Chondrocyte (in vitro differentiated cells): ENCODE measurements at regions not wholly inside any gene's neighbourhood (a gene's known extent, or its start where the extent isn't known, plus 50 kb on each side); places are given as distances from the start of the nearest gene placed in this dataset.

Source experiments
- DNase-seq: peaks from one replicate; pipeline ENCODE4 v3.0.0; 2021; ENCODE audit warnings: mixed read lengths, low spot score
- H3K27ac Mint-ChIP-seq: one replicate; pipeline ENCODE4 v1.8.0; 2021; ENCODE audit warnings: mild to moderate bottlenecking, moderate library complexity, mixed read lengths; ENCODE audit not compliant: unreplicated experiment
- H3K27me3 Mint-ChIP-seq: 2 replicates; pipeline ENCODE4 v1.8.0; 2021; ENCODE audit warnings: low read depth, mixed read lengths
- H3K36me3 Mint-ChIP-seq: 2 replicates; pipeline ENCODE4 v1.8.0; 2021; ENCODE audit warnings: low read depth, mixed read lengths
- H3K4me1 Mint-ChIP-seq: 2 replicates; pipeline ENCODE4 v1.8.0; 2021; ENCODE audit warnings: low read depth, mild to moderate bottlenecking, mixed read lengths
- H3K4me3 Mint-ChIP-seq: one replicate; pipeline ENCODE4 v1.8.0; 2021; ENCODE audit warnings: mild to moderate bottlenecking, moderate library complexity, mixed read lengths; ENCODE audit not compliant: unreplicated experiment
- H3K9me3 Mint-ChIP-seq: 2 replicates; pipeline ENCODE4 v1.8.0; 2021; ENCODE audit warnings: low read depth, mixed read lengths
- CTCF ChIP-seq: fragments of 200-600 bp; sonication (generic); IDR thresholded peaks from 2 replicates; pipeline ENCODE4 v1.5.0; 2021; ENCODE audit warnings: antibody characterized with exemption, mild to moderate bottlenecking, moderate library complexity

- Mint-ChIP-seq H3K27me3 (peaks cover 2% of the 10 kb centered on the region), H3K4me3 (no peak overlapping the region), H3K9me3 (peaks cover 4% of the 10 kb centered on the region), H3K27ac (no peak overlapping the region), H3K4me1 (peaks cover 3% of the 10 kb centered on the region), H3K36me3 (peaks cover 2% of the 10 kb centered on the region)
- no peak for TF ChIP-seq CTCF
- DNase-seq = peak; percentile 40
These were observed 130.2 kb upstream of the ID2 start for GRCh38 chr2:8551622-8552074.

- Mint-ChIP-seq H3K9me3 (peaks cover 4% of the 10 kb centered on the region), H3K36me3 (no peaks in the 10 kb centered on the region), H3K4me1 (peaks cover 3% of the 10 kb centered on the region), H3K4me3 (no peak overlapping the region), H3K27me3 (peaks cover 2% of the 10 kb centered on the region), H3K27ac (no peak overlapping the region)
- DNase-seq = peak; percentile 47
- TF ChIP-seq CTCF = no peak
These were observed 129.5 kb upstream of the ID2 start for GRCh38 chr2:8552293-8552801.

GRCh38 chr2:8553643-8554042 lies 128.2 kb upstream of the ID2 start:
- Mint-ChIP-seq H3K4me1 (peaks cover 3% of the 10 kb centered on the region), H3K36me3 (peaks cover 2% of the 10 kb centered on the region), H3K4me3 (no peak overlapping the region), H3K9me3 (peaks cover 12% of the 10 kb centered on the region), H3K27me3 (peaks cover 2% of the 10 kb centered on the region), H3K27ac (no peak overlapping the region)
- DNase-seq = no peak
- TF ChIP-seq CTCF = no peak

GRCh38 chr2:8554296-8554806 lies 127.5 kb upstream of the ID2 start:
- Mint-ChIP-seq H3K27ac (no peak overlapping the region), H3K36me3 (peaks cover 2% of the 10 kb centered on the region), H3K9me3 (peaks cover 19% of the 10 kb centered on the region), H3K4me3 (no peak overlapping the region), H3K4me1 (peaks cover 3% of the 10 kb centered on the region), H3K27me3 (peaks cover 2% of the 10 kb centered on the region)
- DNase-seq = peak; percentile 50
- no peak for TF ChIP-seq CTCF

GRCh38 chr2:8555543-8555942 lies 126.3 kb upstream of the ID2 start:
- no peak for TF ChIP-seq CTCF
- H3K27ac Mint-ChIP-seq = no peak overlapping the region
- peaks cover 2% of the 10 kb centered on the region for H3K27me3 Mint-ChIP-seq
- H3K36me3 Mint-ChIP-seq = peaks cover 4% of the 10 kb centered on the region
- peaks cover 24% of the 10 kb centered on the region for H3K9me3 Mint-ChIP-seq
- no peak overlapping the region for H3K4me3 Mint-ChIP-seq
- H3K4me1 Mint-ChIP-seq = peaks cover 3% of the 10 kb centered on the region
- DNase-seq = no peak
